Right lung (tissue), 2 donors: ENCODE measurements at regions not wholly inside any gene's neighbourhood (a gene's known extent, or its start where the extent isn't known, plus 50 kb on each side); places are given as distances from the start of the nearest gene placed in this dataset.

Source experiments
- DNase-seq, 2 donors: peaks; one replicate each; pipeline ENCODE4 v3.0.0-alpha.2; 2013

DNA sequence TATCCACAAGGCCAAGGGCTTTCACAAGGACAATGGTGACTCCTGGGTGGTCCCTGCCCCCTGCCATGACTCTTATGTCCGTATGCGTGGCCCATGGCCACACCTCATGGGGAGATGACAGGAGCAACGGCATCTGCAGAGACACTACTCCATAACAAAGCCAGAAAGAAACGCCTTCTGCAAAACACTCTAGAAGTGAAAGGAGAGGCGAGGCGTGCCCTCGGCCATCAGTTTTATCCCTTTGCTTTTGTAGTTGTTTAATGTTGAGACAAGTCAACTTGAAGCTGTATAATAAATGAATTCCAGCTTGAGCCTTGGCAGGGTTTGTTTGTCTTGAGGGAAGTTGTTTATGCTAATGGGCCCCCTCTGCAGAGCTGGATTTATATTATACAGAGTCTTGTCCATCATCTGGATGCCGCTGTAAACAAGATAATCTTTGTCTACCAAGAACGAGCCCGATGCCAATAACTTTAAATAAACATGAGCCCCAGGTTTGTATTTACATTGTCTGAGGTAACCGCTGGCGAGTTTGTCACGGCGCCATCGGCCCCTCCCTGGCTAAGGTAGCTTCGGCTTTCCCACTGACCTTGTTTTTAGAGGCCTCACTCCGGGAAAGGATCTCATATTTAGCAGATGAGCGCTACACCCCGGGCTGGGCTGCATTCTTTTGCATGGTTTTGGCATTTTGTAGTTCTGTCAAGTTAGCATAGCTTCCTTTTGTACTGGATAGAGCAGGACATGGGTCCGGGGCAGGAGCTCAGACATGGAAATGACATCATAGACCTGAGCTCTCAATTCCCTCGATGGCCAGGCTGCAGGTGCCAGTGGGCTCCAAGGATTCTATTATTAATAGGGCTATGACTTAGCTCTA is 165.3 kb downstream of the ERCC6L2 start:
- peak; percentile 73 to 78 for DNase-seq

DNA sequence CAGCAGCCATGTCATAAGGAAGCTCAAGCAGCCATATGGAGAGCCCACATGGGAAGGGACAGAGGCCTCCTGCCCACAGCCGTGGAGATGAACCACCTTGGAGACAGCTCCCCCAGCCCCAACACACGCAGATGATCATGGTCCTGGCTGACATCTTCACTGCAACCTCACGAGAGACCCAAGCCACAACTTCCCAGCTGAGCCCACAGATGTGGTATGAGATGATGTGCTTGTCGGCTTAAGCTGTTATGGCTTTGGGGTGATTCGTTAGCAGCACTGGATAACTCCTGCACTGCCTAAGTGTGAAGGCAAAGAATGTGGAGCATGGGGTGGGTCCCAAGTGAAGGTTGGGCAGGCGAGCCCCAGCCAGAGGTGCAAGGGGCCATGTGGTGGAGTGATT is 163.4 kb downstream of the ERCC6L2 start:
- no peak for DNase-seq

DNA sequence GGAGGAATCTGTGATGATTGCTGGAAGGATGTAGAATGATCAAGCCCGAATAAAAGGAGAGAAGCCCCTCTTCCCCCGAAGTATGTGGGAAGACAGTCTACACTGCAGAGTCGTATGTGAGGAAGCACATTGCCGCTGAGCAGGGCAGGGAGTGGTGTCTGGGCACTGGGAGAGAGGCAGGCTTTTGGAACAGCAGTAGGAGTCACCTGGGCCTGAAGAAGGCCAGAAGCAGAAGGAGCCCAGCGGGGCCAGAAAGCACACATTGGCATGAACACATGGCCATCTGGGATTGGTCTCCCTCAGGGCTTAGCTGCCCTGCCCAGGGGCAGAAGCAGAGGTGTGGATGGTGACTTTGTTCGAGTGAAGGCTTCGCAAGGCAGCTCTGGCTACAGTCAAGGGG is 162.8 kb downstream of the ERCC6L2 start:
- no peak for DNase-seq

DNA sequence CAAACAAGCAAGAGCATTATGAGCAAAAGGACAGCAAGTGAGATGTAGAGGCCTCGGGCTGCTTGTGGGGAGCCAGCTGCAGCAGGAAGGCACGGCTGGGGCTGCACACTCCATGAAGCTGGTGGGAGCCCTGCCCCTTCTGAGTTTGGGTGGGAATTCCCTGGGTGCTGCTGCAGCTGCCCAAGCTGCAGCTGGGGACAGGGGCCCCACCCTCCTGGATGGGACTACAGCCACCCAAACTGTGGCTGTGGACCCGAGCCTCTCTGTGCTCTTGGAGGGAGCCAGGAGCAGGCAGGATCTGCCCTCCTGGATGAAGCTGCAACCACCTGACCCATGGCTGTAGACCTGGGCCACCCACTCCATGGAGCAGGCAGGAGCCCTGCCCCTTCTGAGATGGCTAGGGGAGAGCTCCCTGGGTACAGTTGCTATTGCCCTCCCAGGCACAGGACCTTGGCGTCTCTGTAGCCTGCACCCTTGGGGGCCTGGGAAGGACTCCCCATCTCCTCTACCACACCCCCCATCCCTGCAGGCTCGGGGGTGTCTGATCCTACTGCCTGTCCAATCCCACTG is 159.1 kb downstream of the ERCC6L2 start:
- DNase-seq, result no peak

DNA sequence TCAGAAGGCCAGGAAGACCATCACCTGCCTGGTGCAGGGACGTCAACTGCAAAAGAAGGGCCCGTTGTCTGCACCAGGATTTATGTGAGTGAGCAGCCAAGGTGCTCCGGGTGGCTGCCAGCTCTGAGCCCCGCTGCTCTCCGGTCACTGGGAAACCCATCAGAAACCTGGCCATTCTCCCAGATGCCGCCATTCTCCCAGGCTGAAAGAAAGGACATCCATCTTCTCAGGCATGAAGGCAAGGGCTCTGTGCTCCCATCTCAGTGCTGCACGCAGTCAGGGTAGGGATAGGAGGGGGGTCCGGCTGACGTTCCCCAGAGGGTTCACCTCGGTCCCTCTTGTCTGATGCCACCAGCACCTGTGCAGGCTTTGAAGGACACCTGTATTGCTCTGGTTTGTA is 158.4 kb downstream of the ERCC6L2 start:
- no peak for DNase-seq

DNA sequence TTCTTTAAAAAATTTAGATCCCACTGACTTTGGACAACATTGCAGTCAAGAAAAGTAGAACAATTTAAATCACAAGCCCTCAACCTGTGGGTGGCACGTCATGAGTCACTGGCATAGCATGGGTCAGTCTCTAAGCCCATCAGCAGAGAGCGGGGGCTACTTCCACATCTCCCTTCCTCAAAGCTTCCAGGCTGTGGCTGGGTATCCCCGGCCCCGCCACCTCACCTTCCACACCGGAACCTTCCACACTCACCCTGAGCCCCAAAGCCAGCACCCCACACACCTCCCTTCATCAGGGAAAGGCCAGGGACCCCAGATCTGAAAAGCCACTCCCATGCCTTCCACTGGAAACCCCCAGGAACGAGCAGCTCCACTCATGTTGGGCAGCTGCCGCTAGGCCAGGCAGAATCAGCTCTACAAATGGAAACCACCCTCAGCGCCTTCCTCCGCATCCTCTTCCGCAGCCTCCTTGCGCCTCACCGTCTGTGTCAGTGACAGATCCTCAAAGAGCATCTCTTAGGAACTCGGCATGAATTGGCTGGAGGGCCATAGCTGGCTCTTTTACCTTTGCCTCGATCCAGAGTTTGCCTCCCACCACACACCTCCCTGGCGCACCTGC is 156.5 kb downstream of the ERCC6L2 start:
- no peak for DNase-seq

DNA sequence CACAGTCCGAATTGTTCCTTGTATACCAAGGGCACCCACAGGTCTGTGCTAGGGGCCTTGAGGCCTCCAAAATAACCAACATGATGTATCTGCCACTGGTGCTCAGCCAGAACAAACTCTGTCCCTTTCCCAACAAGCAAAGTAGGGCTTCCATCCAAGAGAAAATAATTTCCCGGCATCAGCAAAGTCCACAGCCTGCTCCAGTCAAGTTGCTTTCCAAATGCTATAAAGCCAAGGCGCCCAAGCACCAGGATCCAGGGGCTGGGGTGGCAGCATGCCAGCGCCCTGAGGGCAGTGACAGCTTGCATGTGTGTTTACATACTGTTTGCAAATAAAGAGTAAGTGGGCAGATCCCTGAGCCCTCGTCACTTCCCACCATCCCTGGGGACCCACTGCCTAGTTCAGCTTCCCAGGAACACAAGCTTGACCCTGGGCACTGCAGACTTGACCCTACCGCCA is 155.9 kb downstream of the ERCC6L2 start:
- peak; percentile 77 to 85 for DNase-seq

DNA sequence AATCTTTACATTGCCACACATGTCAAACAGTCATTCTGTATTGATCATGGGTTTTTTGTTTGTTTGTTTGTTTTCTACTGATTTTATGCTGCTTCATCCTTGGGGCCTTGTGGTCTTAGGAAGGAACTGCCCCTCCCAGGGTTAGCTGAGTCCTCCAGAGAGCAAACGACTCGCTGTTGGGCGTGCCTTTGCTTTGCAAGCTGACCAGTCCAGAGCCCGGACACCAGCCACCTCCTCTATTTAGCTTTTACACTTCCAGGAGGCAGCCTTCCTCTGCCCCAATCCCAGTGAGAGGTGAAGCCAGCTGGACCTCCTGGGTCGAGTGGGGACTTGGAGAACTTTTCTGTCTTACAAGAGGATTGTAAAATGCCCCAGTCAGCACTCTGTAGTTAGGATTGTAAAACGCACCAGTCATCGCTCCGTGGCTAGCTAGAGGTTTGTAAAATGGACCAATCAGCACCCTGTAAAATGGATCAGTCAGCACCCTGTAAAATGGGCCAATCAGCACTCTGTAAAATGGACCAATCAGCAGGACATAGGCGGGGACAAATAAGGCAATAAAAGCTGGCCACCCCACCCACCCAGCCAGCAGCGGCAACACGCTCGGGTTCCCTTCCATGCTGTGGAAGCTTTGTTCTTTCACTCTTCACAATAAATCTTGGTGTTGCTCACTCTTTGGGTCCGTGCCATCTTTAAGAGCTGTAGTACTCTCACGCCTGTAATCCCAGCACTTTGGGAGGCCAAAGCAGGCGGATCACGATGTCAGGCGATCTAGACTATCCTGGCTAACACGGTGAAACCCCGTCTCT is 154.4 kb downstream of the ERCC6L2 start:
- DNase-seq, result no peak

DNA sequence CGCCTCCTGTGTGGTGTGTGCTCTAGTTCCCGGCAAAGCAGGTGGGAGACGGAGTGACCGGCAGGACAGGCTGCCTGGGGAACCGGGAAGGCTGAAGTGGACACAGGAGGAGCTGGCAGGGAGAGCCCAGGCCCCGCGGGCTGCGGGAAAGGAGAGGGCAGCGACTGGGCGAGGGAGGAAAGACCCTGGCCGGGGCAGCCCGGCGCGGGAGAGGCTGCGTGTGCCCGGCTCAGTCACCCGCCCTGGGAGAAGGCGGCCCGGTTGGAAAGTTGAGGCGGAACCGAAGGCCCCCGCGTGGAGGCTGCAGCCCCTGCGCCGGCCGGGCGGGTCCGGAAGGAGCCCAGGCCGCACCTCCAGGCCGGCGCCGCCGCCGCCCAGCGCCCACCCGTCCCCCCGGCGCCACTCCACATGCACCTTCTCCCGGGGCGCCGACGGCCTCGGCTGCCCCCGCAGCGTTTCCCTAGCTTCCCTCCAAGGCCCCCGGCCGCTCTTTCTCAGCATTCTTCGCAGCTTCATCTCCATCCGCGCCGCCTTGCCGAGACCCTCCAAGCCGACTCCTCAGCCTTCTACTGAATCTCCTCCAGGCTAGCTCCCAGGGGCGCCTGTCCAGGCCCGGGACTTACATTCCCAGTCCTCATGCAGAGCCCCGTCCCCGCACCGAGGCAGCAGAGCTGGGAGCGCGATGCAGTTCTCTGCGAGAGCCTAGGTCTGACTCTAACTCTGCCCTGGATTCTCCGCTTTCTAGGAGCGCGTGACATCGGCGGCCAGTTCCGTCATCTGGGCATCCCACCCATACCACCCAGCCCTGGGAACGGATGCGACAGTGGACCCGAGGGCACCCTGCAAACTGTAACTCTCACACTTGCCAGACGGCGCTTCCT is 152.0 kb downstream of the ERCC6L2 start:
- DNase-seq, result peak in 1 of 2 donors; percentile 40

DNA sequence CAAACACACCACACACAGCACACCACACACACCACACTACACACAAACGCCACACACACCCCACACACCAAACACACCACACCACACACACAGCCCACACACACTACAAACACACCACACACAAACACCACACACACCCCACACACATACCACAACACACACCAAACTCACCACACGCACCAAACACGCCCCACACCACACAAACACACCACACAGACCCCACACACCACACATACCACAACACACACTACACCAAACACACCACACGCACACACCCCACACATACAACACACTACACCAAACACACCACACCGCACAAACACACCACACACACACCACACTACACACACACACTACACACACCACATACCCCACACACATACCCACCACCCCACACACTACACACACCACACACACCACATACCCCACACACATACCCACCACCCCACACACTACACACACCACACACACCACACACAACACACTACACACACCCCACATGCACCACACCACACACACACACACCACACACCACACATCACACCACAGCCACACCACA is 151.2 kb downstream of the ERCC6L2 start:
- no peak for DNase-seq

DNA sequence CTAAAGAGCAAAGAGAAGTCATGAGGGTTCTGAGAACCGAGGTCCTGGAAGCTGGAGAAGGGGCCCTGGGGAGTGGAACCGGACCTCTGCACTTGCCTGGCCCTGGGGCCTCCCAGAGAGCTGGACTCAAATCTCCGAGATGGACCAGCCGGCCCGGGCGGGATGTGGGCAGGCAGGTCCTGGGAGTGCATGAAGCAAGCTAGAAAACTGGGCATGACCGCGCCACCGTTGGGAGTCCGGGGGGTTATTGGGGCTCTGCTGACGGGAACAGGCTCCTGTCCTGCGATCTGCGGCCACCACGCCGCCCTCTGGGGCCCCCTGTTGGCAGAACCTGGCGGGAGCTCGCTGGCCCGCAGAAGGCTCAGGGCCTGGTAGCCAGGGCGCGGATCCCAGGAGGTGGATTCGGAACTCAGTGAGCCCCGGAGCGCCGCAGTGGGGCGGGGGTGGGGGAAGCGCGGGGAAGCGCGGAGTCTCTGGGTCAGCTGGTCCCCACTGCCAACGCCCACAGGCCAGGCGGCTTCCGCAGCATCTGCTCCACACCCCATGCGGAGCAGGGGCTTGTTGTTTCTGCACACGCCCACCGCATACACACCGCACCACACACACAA is 150.6 kb downstream of the ERCC6L2 start:
- no peak for DNase-seq

DNA sequence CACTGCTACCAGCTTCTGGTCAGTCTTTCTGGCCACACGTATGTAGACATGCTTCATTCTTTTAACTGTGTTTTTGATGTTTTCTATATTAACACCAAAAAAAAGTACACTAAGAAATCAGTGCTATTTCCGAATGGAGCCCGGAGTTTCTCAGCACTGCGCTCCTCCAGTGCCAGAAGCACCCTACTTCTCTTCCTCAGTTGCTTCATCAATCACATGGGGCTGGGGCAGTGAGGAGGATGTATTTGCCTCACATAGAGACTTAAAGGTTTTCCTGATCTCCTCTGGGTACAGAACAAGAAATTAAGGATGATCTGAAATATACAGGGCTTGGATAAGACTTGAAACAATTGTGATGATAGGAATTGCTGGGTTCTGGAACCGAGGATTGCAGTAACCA is 148.0 kb downstream of the ERCC6L2 start:
- no peak for DNase-seq

DNA sequence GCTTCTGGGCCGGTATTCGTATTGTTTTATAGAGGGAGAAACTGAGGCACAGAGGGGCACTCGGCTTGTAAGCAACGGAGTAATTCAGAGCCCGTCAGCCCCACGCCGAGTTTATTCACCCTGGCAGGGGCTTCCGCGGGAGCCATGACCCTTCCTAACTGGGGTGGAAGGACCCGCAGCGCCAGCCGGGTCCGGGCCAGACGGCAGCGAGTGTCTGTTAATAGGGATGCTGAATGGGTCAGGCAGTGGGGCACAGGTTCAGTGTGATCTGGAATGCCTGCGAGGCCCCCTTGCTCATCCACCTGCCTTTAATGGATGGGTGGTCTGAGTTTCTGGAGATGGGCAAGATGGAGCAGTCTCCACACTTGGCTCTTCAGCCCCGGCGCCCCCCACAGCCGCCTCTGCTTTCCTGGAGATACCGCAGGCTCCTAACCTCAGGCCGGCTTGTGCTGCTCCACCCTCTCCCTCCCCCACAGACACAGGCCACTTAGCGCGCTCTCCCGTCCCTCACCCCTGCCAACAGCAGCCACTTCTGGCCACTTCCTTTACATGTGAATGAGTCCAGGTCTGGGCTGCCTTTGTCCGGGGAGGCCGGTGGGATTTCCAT is 147.1 kb downstream of the ERCC6L2 start:
- no peak for DNase-seq

DNA sequence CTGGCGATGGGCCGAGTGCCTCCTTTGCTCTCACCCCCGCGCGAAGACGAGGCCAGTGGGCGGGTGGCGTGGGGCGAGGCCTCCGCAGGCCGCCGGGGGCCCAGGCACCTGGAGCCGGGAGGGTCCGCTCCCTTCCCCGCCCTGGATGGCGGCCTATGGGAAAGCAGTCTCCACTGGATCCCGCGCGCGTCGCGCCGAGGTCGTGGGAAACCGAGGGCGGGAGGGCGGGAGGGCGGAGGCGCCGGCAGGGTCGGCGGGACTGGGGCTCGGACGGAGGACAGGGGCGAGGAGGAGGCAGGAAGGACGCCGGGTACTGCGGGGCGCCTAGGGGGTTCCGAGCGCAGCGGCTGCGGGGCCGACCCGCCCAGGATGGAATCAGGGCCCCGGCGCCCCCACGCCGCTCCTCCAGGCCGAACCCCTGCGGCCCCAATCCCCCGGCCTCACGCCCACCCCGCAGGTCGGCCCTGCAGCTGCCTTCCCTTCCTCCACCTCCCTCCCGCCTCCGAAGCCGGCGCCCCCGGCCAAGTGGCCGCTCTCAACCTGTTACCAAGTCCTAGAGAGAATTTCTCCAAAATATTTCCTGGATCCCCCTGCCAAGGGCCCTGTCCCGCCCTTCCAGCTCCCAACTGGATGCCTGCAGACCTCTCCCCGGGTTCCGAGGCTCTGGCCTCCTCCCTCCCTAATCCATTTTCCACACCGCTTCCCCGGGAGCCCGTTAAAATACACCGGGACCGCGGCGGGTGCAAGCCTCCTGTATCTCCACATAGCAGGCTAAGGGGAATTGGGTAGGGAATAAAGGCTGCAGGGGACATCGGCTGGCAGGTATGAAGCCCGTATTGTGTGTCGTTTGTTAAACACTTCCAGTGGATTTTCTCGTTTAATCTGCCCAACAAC is 146.3 kb downstream of the ERCC6L2 start:
- peak in 1 of 2 donors; percentile 66 for DNase-seq

DNA sequence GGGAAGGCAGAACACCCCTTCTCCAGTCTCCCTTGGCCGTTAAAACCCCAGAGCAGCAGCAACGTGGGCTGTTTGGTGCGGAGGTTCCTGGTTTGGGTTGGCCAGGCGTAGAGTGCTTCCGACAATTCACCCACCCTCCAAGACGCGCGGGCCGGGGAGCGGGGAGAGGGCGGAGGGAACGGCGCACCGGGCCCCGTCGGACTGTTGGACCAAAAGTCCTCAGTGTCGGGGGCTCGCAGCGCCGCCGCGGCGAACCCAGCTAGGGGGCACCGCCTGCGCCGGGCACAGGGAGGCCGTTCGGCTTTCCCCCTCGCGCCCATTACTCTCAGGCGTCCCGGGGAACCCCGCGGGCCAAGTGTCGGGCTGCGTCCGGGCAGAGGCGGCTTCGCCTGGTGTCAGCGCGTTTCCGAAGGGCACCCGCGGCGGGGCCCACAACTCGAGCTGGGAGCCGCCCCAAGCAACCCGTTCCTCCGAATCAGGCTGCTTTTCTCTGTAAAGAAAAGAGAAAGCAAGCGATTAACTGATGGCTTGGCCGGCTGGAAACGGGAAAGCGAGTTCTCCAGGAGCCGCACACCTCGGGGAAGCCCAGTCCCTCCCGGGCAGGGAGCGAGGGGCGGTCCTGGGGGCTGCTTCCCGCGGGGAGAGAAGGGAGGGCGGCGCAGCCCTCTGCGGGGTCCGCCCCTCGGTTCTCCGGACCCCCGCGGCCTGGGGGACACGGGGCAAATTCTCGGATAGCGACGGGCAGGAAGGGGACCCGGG is 145.5 kb downstream of the ERCC6L2 start:
- peak; percentile 56 to 59 for DNase-seq

DNA sequence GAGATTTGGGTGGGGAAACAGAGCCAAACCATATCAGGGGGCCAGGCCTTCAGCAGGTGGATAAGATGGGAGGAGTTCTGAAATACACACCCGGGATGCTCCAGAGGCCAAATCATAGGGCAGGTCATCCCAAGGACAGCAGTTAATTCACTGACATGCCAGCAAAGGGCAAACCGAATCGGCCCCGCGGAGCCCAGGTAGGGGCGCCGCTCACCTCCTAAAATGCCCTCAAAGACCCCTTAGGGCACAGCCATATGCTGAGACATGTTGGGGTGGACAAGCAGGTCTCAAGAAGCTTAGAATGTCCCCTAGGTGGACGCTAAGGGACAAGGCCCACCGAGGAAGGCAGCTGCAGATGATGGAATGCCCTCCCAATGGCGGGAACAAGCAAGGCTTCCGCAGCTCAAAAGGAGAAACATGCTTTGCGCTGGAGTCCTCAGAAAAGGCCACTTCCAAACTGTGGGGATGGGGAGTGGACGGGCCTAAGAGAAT is 144.9 kb downstream of the ERCC6L2 start:
- DNase-seq, result no peak
